H1 (cell line): ENCODE measurements at regions not wholly inside any gene's neighbourhood (a gene's known extent, or its start where the extent isn't known, plus 50 kb on each side); places are given as distances from the start of the nearest gene placed in this dataset.

ENCODE experiments used
- CTCF ChIA-PET: fragments of 300-600 bp; sonication (Branson Sonifier 250); formaldehyde crosslinking; loops from one replicate; lab custom pipeline; 2021; ENCODE audit not compliant: partially characterized antibody; lab: Charles Lee
- POLR2A ChIA-PET: fragments of 300-600 bp; sonication (Branson Sonifier 250); formaldehyde crosslinking; loops from one replicate; lab custom pipeline; 2021; ENCODE audit warnings: inconsistent platforms; ENCODE audit not compliant: partially characterized antibody; lab: Charles Lee
- DNase-seq, 2 experiments: peaks; one replicate each; pipeline versions ENCODE4 v3.0.0 to v3.0.0-alpha.2; 2010 to 2022; ENCODE audit warnings: low spot score in 2 of 2, low read depth in 1 of 2, mixed read lengths in 1 of 2
- FAIRE-seq: peaks from 2 replicates; lab custom pipeline; 2011; peaks lifted over from hg19 to GRCh38; lab: Jason Lieb, UNC
- H2AFZ ChIP-seq: 2 replicates; pipeline ENCODE4 v1.8.1; 2012; ENCODE audit warnings: low read length, inconsistent platforms
- H2AK5ac ChIP-seq: 2 replicates; pipeline ENCODE4 v1.6.1; 2013; ENCODE audit warnings: low read depth, low read length
- H2BK120ac ChIP-seq: replicated peaks from 2 replicates; pipeline ENCODE3; 2013; ENCODE audit warnings: low read depth, low read length, inconsistent platforms
- H2BK12ac ChIP-seq: 2 replicates; pipeline ENCODE4 v1.6.1; 2013; ENCODE audit warnings: low read depth, low read length
- H2BK15ac ChIP-seq: 2 replicates; pipeline ENCODE4 v1.6.1; 2013; ENCODE audit warnings: low read length
- H2BK20ac ChIP-seq: 2 replicates; pipeline ENCODE4 v1.6.1; 2013; ENCODE audit warnings: low read length
- H2BK5ac ChIP-seq: 2 replicates; pipeline ENCODE4 v1.6.1; 2013; ENCODE audit warnings: low read depth, low read length
- H3K14ac ChIP-seq: 2 replicates; pipeline ENCODE4 v1.6.1; 2013; ENCODE audit warnings: inconsistent platforms; ENCODE audit not compliant: insufficient read length
- H3K18ac ChIP-seq: 2 replicates; pipeline ENCODE4 v1.6.1; 2013; ENCODE audit warnings: low read length; ENCODE audit errors: extremely low read depth
- H3K23ac ChIP-seq: 2 replicates; pipeline ENCODE4 v1.6.1; 2013; ENCODE audit warnings: inconsistent platforms; ENCODE audit not compliant: insufficient read length
- H3K23me2 ChIP-seq: 2 replicates; pipeline ENCODE4 v1.6.1; 2013; ENCODE audit warnings: low read depth, low read length
- H3K27ac ChIP-seq: 2 replicates; pipeline ENCODE4 v1.6.1; 2011; ENCODE audit warnings: low read depth, low read length, inconsistent platforms
- H3K27me3 ChIP-seq, 4 experiments: replicated peaks in 1 of 4; 1 replicate in 1 of 4; 2 replicates in 3 of 4; pipeline versions ENCODE4 v1.6.1 to v1.8.1; 2011 to 2013; ENCODE audit warnings: low read length in 3 of 4, mild to moderate bottlenecking in 3 of 4, inconsistent platforms in 2 of 4, mixed read lengths in 2 of 4, moderate library complexity in 1 of 4; ENCODE audit not compliant: control insufficient read depth in 3 of 4, insufficient read depth in 3 of 4; ENCODE audit errors: extremely low read depth in 1 of 4
- H3K36me3 ChIP-seq, 4 experiments: 2 replicates each; pipeline versions ENCODE4 v1.6.1 to v1.8.1; 2011 to 2013; ENCODE audit warnings: mild to moderate bottlenecking in 4 of 4, low read length in 3 of 4, moderate library complexity in 2 of 4, control low read depth in 1 of 4, inconsistent platforms in 1 of 4; ENCODE audit not compliant: insufficient read depth in 4 of 4, control insufficient read depth in 2 of 4
- H3K4ac ChIP-seq: replicated peaks from 2 replicates; pipeline ENCODE3; 2013; ENCODE audit warnings: low read length, low read depth, mixed read lengths, inconsistent platforms; ENCODE audit not compliant: insufficient read length
- H3K4me1 ChIP-seq, 4 experiments: replicated peaks in 1 of 4; 1 replicate in 1 of 4; 2 replicates in 3 of 4; pipeline versions ENCODE4 v1.6.1 to v1.8.1; 2011 to 2013; ENCODE audit warnings: low read length in 3 of 4, inconsistent platforms in 2 of 4, mixed read lengths in 1 of 4; ENCODE audit not compliant: insufficient read depth in 4 of 4, control insufficient read depth in 3 of 4
- H3K4me2 ChIP-seq, 2 experiments: 2 replicates each; pipeline versions ENCODE4 v1.6.1 to v1.8.1; 2011 to 2013; ENCODE audit warnings: low read depth in 2 of 2, low read length in 2 of 2, control low read depth in 1 of 2, inconsistent platforms in 1 of 2, mild to moderate bottlenecking in 1 of 2; ENCODE audit not compliant: insufficient read depth in 1 of 2
- H3K4me3 ChIP-seq, 4 experiments: fragments of 200-600, 300-600 bp in 1 of 4; sonication (generic), shearing (Covaris generic), sonication (Bioruptor Twin) in 1 of 4; 2 replicates each; pipeline versions ENCODE4 v1.5.1 to v1.8.1; 2011 to 2016; ENCODE audit warnings: low read length in 4 of 4, low read depth in 3 of 4, control low read depth in 2 of 4, inconsistent platforms in 2 of 4, mild to moderate bottlenecking in 2 of 4, mixed read lengths in 1 of 4, moderate library complexity in 1 of 4; ENCODE audit not compliant: insufficient read depth in 2 of 4; ENCODE audit errors: extremely low read depth in 1 of 4
- H3K56ac ChIP-seq: replicated peaks from 2 replicates; pipeline ENCODE3; 2013; ENCODE audit warnings: low read depth, mild to moderate bottlenecking, mixed read lengths, low read length, inconsistent platforms; ENCODE audit not compliant: insufficient read length
- H3K79me1 ChIP-seq: 2 replicates; pipeline ENCODE4 v1.6.1; 2013; ENCODE audit warnings: low read depth, low read length, control low read depth
- H3K79me2 ChIP-seq, 2 experiments: 2 replicates each; pipeline versions ENCODE4 v1.6.1 to v1.8.1; 2012 to 2013; ENCODE audit warnings: low read length in 2 of 2, mild to moderate bottlenecking in 2 of 2, inconsistent platforms in 1 of 2; ENCODE audit not compliant: insufficient read depth in 2 of 2, control insufficient read depth in 1 of 2
- H3K9ac ChIP-seq, 4 experiments: replicated peaks in 1 of 4; 1 replicate in 1 of 4; 2 replicates in 3 of 4; pipeline versions ENCODE4 v1.6.1 to v1.8.1; 2011 to 2013; ENCODE audit warnings: low read depth in 3 of 4, low read length in 3 of 4, control low read depth in 2 of 4, mild to moderate bottlenecking in 2 of 4, moderate library complexity in 2 of 4, inconsistent platforms in 1 of 4; ENCODE audit errors: extremely low read depth in 1 of 4
- H3K9me3 ChIP-seq, 2 experiments: 2 replicates each; pipeline versions ENCODE4 v1.6.1 to v1.8.1; 2012 to 2013; ENCODE audit warnings: mild to moderate bottlenecking in 2 of 2, moderate library complexity in 2 of 2, control low read depth in 1 of 2, inconsistent platforms in 1 of 2, low read depth in 1 of 2, low read length in 1 of 2, mixed read lengths in 1 of 2; ENCODE audit not compliant: insufficient read depth in 2 of 2
- H4K20me1 ChIP-seq, 2 experiments: replicated peaks in 1 of 2; 2 replicates each; pipeline versions ENCODE3 to v1.8.1; 2011 to 2013; ENCODE audit warnings: inconsistent platforms in 2 of 2, low read length in 2 of 2, mild to moderate bottlenecking in 1 of 2; ENCODE audit not compliant: insufficient read depth in 2 of 2, control insufficient read depth in 1 of 2
- H4K5ac ChIP-seq: 2 replicates; pipeline ENCODE4 v1.6.1; 2013; ENCODE audit warnings: low read length, low read depth, mixed read lengths, inconsistent platforms; ENCODE audit not compliant: insufficient read length
- H4K8ac ChIP-seq: 2 replicates; pipeline ENCODE4 v1.8.0; 2013; ENCODE audit warnings: mild to moderate bottlenecking, moderate library complexity, low read length, inconsistent platforms; ENCODE audit not compliant: insufficient read depth; ENCODE audit errors: extremely low read depth
- H4K91ac ChIP-seq: replicated peaks from 2 replicates; pipeline ENCODE3; 2013; ENCODE audit warnings: low read length, mixed read lengths, inconsistent platforms; ENCODE audit not compliant: insufficient read length
- KDM4A ChIP-seq: IDR thresholded peaks from one replicate; pipeline ENCODE4 v1.7.1; 2012; ENCODE audit warnings: low read depth, mild to moderate bottlenecking, moderate library complexity, low read length, inconsistent platforms; ENCODE audit not compliant: severe bottlenecking
- SP4 ChIP-seq: IDR thresholded peaks from 2 replicates; pipeline ENCODE4 v1.6.1; 2012; ENCODE audit warnings: low read length, inconsistent platforms
- WGBS, 2 experiments: shearing (Covaris generic) in 1 of 2; methylation state at CpG; one replicate each; pipeline versions ENCODE4 v1.1.6 to v1.1.7; 2013 to 2015; ENCODE audit warnings: low lambda C conversion rate in 2 of 2, mixed read lengths in 2 of 2, inconsistent platforms in 1 of 2, low coverage in 1 of 2, missing lambda C conversion rate in 1 of 2; ENCODE audit not compliant: insufficient replicate concordance in 2 of 2, insufficient coverage in 1 of 2, insufficient read length in 1 of 2; ENCODE audit errors: extremely low coverage in 1 of 2, missing lambda C conversion rate in 1 of 2; 5-methylcytosine and 5-hydroxymethylcytosine counted together

- no peak overlapping the region for H3K56ac ChIP-seq
- peak overlapping the region in 2 of 4 experiments; percentile 15 to 33; a peak in 1 of 8 replicates for H3K4me3 ChIP-seq
- H3K23ac ChIP-seq, result no peak overlapping the region
- H3K79me1 ChIP-seq, result no peaks in the 10 kb centered on the region
- peak overlapping the region; percentile 87 for H2BK20ac ChIP-seq
- peak overlapping the region; percentile 92 for H2BK5ac ChIP-seq
- H4K5ac ChIP-seq, result peak overlapping the region; percentile 51
- peak overlapping the region in 1 of 4 experiments; percentile 4; a peak in 1 of 7 replicates for H3K9ac ChIP-seq
- peak overlapping the region; percentile 56 to 65 for H3K4me2 ChIP-seq
- H4K91ac ChIP-seq, result peak overlapping the region; percentile 1
- no peaks in the 10 kb centered on the region for H3K79me2 ChIP-seq
- FAIRE-seq (peak; percentile 70), DNase-seq (peak; percentile 46 to 59)
- no peaks in the 10 kb centered on the region for H4K20me1 ChIP-seq
- H3K23me2 ChIP-seq, result no peaks in the 10 kb centered on the region
- peak overlapping the region; percentile 51 for H2BK120ac ChIP-seq
- peak overlapping the region; percentile 45; the same call in 1 of the 2 replicates for H2AFZ ChIP-seq
- ChIA-PET POLR2A (interaction anchor here (0.9 to 1.2 kb wide), 2 partner anchors 10 to 67 kb away, joined by 3 to 4 read pairs; no protein-coding TSS in a partner anchor), CTCF (interaction anchor here (1.2 to 1.4 kb wide), 3 partner anchors 49 to 1296 kb away, joined by 3 read pairs; no protein-coding TSS in a partner anchor)
- 43% methylated on average over 21 of the region's 21 CpGs; no CpG with 5 or more reads in 1 of the 2 experiments for WGBS, 2 experiments
- H3K14ac ChIP-seq, result no peak overlapping the region
- no peak overlapping the region for H3K4ac ChIP-seq
- peak overlapping the region; percentile 91 for H2BK12ac ChIP-seq
- no peak overlapping the region for H4K8ac ChIP-seq
- peaks cover 0 to 3% of the 10 kb centered on the region in 2 experiments; a peak in 1 of 4 replicates for H3K9me3 ChIP-seq
- H3K18ac ChIP-seq, result peak overlapping the region; percentile 93
- peaks cover 0 to 4% (median 0%) of the 10 kb centered on the region in 4 experiments; a peak in 1 of 8 replicates for H3K36me3 ChIP-seq
- H3K27me3 ChIP-seq, result no peaks in the 10 kb centered on the region; a peak in 2 of 7 replicates
- H3K27ac ChIP-seq, result peak overlapping the region; percentile 69; the same call in 1 of the 2 replicates
- no peak overlapping the region; the same call in 1 of the 2 replicates for H2AK5ac ChIP-seq
- peaks cover 5 to 10% (median 8%) of the 10 kb centered on the region in 4 experiments; a peak in 6 of 7 replicates for H3K4me1 ChIP-seq
- no peak overlapping the region for H2BK15ac ChIP-seq
- TF ChIP-seq KDM4A (peak; percentile 15), SP4 (no peak)
Observed at GRCh38 chr6:44542401-44543116, 155.1 kb downstream of the CDC5L start.
